Suppressor macrophage treated with lipopolysaccharide for 4 hours (primary cell): ENCODE measurements at regions not wholly inside any gene's neighbourhood (a gene's known extent, or its start where the extent isn't known, plus 50 kb on each side); places are given as distances from the start of the nearest gene placed in this dataset.

Source experiments
- DNase-seq: peaks from one replicate; pipeline ENCODE4 v3.0.0-alpha.2; 2020

GRCh38 chr13:76795701-76796695 lies 90.2 kb downstream of the KCTD12 start:
- no peak for DNase-seq

GRCh38 chr13:76792731-76793347 lies 93.4 kb downstream of the KCTD12 start:
- peak; percentile 85 for DNase-seq

DNA sequence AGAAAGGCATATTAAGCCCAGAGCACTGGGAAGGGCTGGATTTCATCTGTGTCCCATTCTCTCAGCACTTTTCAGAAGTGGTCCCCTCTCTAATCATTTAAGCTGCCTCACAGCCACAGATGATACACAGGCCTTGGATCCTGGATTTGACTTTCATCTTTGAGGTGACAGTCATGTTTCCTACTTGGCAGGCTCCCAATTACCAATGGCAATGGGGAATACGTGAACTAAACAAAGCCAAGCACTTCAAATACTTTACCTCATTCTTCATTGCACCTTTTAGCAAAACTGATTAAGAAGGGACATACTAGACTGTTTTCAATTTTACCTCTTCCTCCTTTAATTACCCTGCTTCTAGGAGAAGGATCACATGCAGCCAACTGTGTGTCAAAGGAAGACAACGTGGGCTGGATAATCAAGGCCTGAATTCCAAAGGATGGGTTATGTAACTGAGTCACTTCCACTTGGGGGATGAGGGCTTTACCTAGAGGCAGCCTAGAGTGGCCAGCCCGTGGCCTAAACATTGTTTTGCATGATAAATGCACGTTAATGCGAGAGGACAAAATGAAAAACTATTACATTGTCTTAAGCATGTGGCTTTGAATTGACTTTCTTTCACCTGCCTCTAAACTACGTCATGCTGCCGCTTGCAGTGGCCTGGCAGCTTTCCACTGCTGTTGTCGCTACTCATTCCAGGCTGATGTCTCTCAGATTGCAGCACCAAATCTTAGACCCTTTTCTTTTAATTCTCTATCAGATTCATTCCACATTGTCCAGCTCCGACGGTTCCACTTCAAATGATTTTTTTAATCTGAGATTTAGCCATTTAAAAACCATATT lies 95.0 kb downstream of the KCTD12 start:
- DNase-seq, result peak; percentile 28

DNA sequence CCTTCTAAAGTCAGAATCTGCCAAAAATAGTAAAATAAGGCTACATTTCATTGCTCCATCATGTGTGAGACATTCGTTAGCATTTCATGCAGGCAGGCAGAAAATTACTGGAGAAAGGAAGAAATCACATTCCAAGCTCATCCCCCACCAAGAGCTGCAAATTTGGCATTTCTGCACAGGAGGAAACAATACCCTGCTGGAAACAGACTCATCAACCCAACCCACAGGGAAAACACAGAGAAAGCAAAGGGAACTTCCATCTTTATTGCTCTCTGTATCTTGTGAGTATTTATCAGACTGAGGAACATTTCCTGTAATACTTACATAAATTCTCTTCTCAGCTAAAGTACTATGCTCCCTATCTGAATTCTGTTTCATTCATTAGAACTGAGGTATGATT lies 95.7 kb downstream of the KCTD12 start:
- DNase-seq, result peak; percentile 69

GRCh38 chr13:76783798-76784197 lies 102.4 kb downstream of the KCTD12 start:
- no peak for DNase-seq

GRCh38 chr13:76778853-76779252 lies 107.4 kb downstream of the KCTD12 start:
- DNase-seq, result no peak

GRCh38 chr13:76777096-76777495 lies 109.1 kb downstream of the KCTD12 start:
- DNase-seq, result no peak

- DNase-seq, result no peak
These were observed 111.0 kb downstream of the KCTD12 start for GRCh38 chr13:76775088-76775740.

DNA sequence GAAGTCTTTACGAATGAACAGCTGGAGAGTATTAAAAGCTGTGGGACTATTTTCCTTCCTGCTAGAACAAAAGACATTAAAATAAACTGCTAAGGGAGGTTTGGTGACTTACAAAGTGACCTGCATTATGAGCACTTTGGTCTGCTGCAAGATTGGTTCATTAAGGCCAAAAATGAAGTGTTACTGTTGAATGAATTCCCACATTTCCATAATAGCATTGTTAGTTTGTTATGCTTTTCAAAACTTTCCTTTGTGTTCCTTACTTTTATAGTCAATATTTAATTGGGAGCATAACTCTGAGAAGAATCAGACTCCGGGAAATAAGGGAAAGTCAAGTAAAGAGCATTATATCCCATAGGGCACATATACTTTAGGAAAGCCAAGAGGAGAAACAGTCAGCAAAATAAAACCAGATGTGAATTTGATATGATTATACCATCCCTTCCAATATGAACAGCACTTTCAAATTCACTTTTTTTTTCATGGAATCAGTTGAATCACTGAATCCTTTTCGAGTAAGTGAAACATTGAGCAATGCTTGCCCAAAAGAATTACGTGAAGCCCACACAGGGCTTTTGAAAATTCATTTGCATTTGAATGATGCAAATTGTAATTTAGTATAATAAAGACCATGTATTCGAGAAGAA lies 112.6 kb downstream of the KCTD12 start:
- no peak for DNase-seq

- DNase-seq, result no peak
These were observed 114.0 kb downstream of the KCTD12 start for GRCh38 chr13:76772241-76772640.

DNA sequence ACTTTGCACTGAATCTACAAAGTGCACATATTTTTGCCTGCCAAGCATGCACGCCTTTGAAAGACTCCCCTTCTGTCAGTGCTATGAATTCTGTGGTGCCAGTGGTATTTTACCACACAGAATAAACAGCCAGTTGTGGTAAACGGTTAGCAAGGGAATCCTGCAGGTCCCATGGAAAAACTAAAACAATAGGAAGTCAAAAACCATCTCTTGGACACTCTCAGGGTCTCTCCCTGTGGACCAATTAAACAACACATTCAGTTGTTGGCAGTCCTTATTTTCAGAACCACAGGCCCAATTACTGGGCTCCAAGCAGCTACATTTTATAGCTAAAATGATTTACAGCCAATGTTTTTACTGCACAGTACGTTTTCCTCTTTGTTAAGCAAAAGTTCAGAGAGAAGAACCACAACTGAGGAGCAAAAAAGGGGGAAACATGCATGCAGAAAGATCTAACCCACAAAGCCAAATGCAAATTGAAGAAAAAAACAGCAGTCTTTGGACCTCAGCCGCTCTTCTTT lies 116.9 kb downstream of the KCTD12 start:
- no peak for DNase-seq

- DNase-seq, result no peak
These were observed 117.8 kb downstream of the KCTD12 start for GRCh38 chr13:76768384-76768783.

- DNase-seq, result no peak
These were observed 121.3 kb downstream of the KCTD12 start for GRCh38 chr13:76764916-76765315.

DNA sequence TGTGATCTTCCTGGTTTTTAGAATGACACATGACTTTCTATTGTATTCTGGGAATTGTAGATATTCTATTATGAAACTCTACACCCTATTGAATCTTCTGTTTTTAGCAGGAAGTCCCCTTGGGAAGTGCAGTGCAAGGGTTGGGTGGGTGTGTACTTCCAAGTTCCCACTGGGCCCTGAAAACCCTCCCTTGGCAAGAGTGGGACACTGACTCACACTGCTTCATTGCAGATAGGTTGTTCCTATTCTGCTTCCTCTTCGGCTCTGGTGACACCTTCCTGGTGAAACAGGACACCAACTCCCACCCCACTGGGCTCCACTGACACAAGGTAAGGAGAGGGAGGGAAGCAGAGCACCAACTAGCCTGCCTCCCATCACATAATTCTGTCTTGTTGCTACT lies 121.8 kb downstream of the KCTD12 start:
- DNase-seq, result peak; percentile 95

- DNase-seq, result no peak
These were observed 123.5 kb downstream of the KCTD12 start for GRCh38 chr13:76762721-76763120.

DNA sequence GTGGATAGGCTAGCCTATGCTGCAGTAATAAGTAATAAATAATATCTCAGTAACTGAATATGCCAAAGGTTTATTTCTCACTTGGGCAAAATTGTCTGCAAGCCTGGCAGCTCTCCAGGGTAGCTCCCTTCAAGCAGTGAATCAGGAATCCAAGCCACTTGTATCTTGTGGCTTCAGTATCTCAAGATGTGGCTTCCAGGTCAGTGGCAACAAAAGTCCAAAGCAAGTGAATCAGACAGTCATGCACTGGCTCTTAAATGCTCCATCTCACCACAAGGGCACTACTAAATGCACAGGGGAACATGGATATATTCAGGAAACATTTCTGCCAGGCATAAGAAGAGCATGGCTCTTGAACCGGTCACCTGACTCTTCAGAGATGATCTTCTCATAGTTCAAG lies 126.3 kb downstream of the KCTD12 start:
- no peak for DNase-seq

GRCh38 chr13:76758738-76759137 lies 127.5 kb downstream of the KCTD12 start:
- peak; percentile 28 for DNase-seq

DNA sequence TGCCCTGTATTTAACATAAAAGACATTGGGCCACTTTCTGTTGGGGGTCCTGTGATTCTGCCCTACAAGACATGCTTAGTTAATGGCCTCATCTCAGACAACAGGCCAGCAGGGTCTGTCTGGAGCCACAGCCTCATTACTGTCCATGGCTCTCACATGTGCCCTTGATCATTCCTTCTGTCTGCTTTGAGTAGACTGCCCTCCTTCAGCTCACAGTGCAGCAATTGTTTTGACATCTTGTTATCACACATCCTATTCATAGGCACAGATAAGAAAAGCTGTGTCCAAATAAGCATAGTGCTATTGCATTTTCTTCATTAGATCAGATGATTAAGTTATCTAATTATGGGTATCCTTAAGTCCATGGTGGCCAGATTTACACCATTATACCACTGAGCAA lies 127.9 kb downstream of the KCTD12 start:
- DNase-seq, result no peak

DNA sequence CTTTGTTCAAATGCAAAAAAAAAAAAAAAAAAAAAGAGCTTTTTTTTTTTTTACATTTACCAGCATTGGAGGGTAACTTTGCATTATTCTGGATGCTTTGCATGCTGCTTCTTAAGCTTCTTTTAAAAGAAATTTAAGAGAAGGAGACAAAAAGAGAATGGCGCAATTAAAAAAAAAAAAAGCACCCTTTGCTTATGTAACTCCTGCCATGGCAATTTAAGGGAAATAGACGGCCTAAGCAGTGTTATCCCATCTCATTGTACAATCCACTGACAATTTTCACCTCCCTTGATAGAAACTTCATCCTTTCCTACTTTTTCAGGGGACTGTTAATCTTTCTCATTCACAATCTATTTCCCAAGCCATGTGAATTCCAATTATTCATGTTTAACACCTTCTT lies 129.8 kb downstream of the KCTD12 start:
- DNase-seq, result peak; percentile 37

GRCh38 chr13:76754414-76754813 lies 131.8 kb downstream of the KCTD12 start:
- no peak for DNase-seq

- no peak for DNase-seq
These were observed 134.9 kb downstream of the KCTD12 start for GRCh38 chr13:76751278-76751677.

GRCh38 chr13:76750126-76750525 lies 136.1 kb downstream of the KCTD12 start:
- DNase-seq, result no peak
